GM12878 (cell line): ENCODE measurements at regions not wholly inside any gene's neighbourhood (a gene's known extent, or its start where the extent isn't known, plus 50 kb on each side); places are given as distances from the start of the nearest gene placed in this dataset.

ENCODE experiments used
- CEBPB ChIP-seq, 2 experiments: fragments of 150-350 bp in 1 of 2; IDR thresholded peaks; 2 replicates each; pipeline ENCODE4 v1.6.1; 2012 to 2014; ENCODE audit warnings: low read depth in 2 of 2, low read length in 2 of 2, borderline replicate concordance in 1 of 2, inconsistent platforms in 1 of 2
- CTCF ChIP-seq, 3 experiments: IDR thresholded peaks in 2 of 3; conservative IDR thresholded peaks in 1 of 3; 2 replicates each; pipeline ENCODE4 v1.5.1; 2011; ENCODE audit warnings: low read depth in 3 of 3, low read length in 3 of 3, mild to moderate bottlenecking in 3 of 3, control low read depth in 2 of 3, moderate library complexity in 2 of 3, inconsistent platforms in 1 of 3, mixed read lengths in 1 of 3; ENCODE audit not compliant: control insufficient read depth in 2 of 3, insufficient read depth in 1 of 3; ENCODE audit errors: extremely low read depth in 1 of 3
- EZH2 ChIP-seq: IDR thresholded peaks from 2 replicates; pipeline ENCODE4 v1.6.1; 2012; ENCODE audit warnings: low read depth, mild to moderate bottlenecking, control low read depth, inconsistent platforms, low read length, borderline replicate concordance; ENCODE audit not compliant: control insufficient read depth
- MEF2A ChIP-seq: IDR thresholded peaks from 2 replicates; pipeline ENCODE4 v1.6.1; 2011; ENCODE audit warnings: low read depth, mild to moderate bottlenecking, low read length, moderate library complexity; ENCODE audit not compliant: insufficient read depth
- TF ChIP-seq, protein P1 (sequence below): IDR thresholded peaks from 2 replicates; pipeline ENCODE4 v1.6.1; 2012; ENCODE audit warnings: low read depth, low read length, improper control_type of control experiment
- TF ChIP-seq, protein P2 (sequence below): IDR thresholded peaks from 2 replicates; pipeline ENCODE4 v1.6.1; 2012; ENCODE audit warnings: mild to moderate bottlenecking, low read depth, low read length

DNA sequence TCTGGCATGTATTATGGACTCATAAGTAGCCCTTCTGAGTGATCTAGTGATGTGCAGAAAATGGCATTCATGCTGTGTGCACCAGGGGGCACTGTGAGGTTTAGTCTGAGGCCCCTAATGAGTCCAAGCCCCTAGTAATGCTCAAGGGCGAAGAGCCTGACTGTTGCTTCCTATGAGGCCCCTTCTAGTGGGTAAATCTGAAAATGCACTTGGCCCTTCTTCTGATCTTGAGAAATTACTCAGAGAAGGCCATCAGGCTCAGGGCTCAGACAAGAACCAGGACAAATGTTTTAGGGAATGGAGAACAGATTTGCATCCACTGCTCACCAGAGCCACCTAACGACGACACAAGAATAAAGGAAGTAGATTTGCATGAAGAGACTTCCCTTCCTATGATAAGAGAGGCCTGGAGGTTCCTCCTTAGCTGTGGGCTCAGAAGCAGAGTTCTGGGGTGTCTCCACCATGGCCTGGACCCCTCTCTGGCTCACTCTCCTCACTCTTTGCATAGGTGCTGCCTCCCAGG lies 75.8 kb downstream of the GGTLC2 start:
- TF ChIP-seq MEF2A: no peak
- no peak for TF ChIP-seq EZH2
- peak; percentile 39 to 48 (median 46); a peak in 5 of 6 replicates for TF ChIP-seq CTCF (IDR thresholded peaks at IDR 0.05 in 2 of 3, conservative IDR thresholded peaks at IDR 0.05 in 1 of 3; ENCODE audit: control insufficient read depth in 2 of 3, extremely low read depth in 1 of 3, insufficient read depth in 1 of 3, low read depth in 3 of 3, low read length in 3 of 3)
- TF ChIP-seq, protein P1, sequence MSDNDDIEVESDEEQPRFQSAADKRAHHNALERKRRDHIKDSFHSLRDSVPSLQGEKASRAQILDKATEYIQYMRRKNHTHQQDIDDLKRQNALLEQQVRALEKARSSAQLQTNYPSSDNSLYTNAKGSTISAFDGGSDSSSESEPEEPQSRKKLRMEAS: no peak
- TF ChIP-seq, protein P2, sequence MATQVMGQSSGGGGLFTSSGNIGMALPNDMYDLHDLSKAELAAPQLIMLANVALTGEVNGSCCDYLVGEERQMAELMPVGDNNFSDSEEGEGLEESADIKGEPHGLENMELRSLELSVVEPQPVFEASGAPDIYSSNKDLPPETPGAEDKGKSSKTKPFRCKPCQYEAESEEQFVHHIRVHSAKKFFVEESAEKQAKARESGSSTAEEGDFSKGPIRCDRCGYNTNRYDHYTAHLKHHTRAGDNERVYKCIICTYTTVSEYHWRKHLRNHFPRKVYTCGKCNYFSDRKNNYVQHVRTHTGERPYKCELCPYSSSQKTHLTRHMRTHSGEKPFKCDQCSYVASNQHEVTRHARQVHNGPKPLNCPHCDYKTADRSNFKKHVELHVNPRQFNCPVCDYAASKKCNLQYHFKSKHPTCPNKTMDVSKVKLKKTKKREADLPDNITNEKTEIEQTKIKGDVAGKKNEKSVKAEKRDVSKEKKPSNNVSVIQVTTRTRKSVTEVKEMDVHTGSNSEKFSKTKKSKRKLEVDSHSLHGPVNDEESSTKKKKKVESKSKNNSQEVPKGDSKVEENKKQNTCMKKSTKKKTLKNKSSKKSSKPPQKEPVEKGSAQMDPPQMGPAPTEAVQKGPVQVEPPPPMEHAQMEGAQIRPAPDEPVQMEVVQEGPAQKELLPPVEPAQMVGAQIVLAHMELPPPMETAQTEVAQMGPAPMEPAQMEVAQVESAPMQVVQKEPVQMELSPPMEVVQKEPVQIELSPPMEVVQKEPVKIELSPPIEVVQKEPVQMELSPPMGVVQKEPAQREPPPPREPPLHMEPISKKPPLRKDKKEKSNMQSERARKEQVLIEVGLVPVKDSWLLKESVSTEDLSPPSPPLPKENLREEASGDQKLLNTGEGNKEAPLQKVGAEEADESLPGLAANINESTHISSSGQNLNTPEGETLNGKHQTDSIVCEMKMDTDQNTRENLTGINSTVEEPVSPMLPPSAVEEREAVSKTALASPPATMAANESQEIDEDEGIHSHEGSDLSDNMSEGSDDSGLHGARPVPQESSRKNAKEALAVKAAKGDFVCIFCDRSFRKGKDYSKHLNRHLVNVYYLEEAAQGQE: no peak
- no peak for TF ChIP-seq CEBPB (IDR thresholded peaks at IDR 0.05; ENCODE audit: borderline replicate concordance in 1 of 2, low read depth in 2 of 2, low read length in 2 of 2)
